PFSK-1 (cell line): ENCODE measurements at regions not wholly inside any gene's neighbourhood (a gene's known extent, or its start where the extent isn't known, plus 50 kb on each side); places are given as distances from the start of the nearest gene placed in this dataset.

Source experiments
- FOXP2 ChIP-seq: optimal IDR thresholded peaks from 2 replicates; pipeline ENCODE3; 2011; ENCODE audit warnings: borderline replicate concordance, control low read depth, inconsistent platforms; ENCODE audit not compliant: insufficient read depth; ENCODE audit errors: extremely low read length, extremely low read depth
- POLR2AphosphoS5 ChIP-seq: IDR thresholded peaks from 2 replicates; pipeline ENCODE4 v1.6.1; 2012; ENCODE audit warnings: low read depth, mild to moderate bottlenecking, control low read depth, low read length, moderate library complexity
- SIN3A ChIP-seq: IDR thresholded peaks from 2 replicates; pipeline ENCODE4 v1.6.1; 2012; ENCODE audit warnings: mild to moderate bottlenecking, low read length, moderate library complexity, borderline replicate concordance; ENCODE audit not compliant: insufficient read depth
- TAF1 ChIP-seq: IDR thresholded peaks from 2 replicates; pipeline ENCODE4 v1.6.1; 2012; ENCODE audit warnings: low read length, control low read depth, borderline replicate concordance; ENCODE audit not compliant: insufficient read depth
- TF ChIP-seq, protein P1 (sequence below), 2 experiments: IDR thresholded peaks; 2 replicates each; pipeline versions ENCODE4 v1.6.1 to v1.8.0; 2011 to 2012; ENCODE audit warnings: low read depth in 2 of 2, low read length in 2 of 2, control low read depth in 1 of 2, inconsistent platforms in 1 of 2, mild to moderate bottlenecking in 1 of 2, moderate library complexity in 1 of 2; ENCODE audit not compliant: insufficient read depth in 1 of 2

DNA sequence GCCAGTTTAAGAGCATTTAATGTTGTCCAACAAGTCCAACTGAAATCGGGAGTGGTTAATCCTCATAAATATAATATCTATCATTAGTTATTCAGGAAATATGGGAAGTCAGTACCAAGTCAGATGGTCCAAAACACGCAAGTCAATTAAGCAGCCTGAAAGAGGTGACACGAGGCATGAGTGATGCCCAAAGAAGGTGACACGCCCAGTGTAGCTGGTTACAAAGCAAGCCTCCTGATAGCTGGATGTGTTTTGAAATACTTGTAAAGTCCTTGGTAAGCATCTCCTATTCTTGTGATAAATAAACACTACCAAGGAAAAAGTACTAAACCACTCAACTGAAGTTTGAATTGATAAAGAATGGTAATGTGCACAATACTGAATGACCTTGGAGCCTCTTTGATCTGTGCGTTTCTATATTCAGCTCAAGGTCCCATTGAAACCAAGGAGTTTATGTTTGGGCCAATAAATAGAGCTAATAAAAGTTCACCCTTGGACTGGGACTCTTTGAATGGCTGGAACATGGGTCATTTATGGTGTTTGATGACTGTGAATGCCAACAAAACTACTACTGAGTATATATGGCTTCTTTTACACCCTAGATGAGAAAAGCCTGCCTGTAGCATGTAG is 93.2 kb upstream of the KLF3 start:
- TF ChIP-seq POLR2AphosphoS5 (no peak), SIN3A (no peak), FOXP2 (no peak), TAF1 (no peak)
- TF ChIP-seq, protein P1, sequence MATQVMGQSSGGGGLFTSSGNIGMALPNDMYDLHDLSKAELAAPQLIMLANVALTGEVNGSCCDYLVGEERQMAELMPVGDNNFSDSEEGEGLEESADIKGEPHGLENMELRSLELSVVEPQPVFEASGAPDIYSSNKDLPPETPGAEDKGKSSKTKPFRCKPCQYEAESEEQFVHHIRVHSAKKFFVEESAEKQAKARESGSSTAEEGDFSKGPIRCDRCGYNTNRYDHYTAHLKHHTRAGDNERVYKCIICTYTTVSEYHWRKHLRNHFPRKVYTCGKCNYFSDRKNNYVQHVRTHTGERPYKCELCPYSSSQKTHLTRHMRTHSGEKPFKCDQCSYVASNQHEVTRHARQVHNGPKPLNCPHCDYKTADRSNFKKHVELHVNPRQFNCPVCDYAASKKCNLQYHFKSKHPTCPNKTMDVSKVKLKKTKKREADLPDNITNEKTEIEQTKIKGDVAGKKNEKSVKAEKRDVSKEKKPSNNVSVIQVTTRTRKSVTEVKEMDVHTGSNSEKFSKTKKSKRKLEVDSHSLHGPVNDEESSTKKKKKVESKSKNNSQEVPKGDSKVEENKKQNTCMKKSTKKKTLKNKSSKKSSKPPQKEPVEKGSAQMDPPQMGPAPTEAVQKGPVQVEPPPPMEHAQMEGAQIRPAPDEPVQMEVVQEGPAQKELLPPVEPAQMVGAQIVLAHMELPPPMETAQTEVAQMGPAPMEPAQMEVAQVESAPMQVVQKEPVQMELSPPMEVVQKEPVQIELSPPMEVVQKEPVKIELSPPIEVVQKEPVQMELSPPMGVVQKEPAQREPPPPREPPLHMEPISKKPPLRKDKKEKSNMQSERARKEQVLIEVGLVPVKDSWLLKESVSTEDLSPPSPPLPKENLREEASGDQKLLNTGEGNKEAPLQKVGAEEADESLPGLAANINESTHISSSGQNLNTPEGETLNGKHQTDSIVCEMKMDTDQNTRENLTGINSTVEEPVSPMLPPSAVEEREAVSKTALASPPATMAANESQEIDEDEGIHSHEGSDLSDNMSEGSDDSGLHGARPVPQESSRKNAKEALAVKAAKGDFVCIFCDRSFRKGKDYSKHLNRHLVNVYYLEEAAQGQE (IDR thresholded peaks at IDR 0.05; ENCODE audit: insufficient read depth in 1 of 2, low read depth in 2 of 2, low read length in 2 of 2) = no peak

DNA sequence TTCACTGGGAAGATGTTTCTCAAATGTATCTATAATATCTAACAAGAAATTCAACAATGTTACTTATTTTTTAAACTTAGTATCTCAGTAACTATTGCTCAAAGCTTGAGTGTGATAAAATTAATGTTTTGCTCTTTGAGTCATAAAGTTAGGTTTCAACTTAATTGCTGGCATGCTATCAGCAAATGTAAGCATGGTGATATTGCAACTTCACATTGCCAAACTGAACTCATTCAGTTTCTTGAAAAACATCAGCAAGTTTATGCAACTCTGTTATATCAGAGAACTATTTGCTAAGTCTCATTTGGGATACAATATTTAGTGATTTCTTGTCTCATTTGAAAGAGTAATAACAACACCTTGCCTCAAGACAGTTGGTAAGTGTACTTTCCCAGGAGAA is 91.2 kb upstream of the KLF3 start:
- TF ChIP-seq FOXP2 = no peak
- TF ChIP-seq POLR2AphosphoS5 = no peak
- no peak for TF ChIP-seq TAF1
- TF ChIP-seq, protein P1 (IDR thresholded peaks at IDR 0.05; ENCODE audit: insufficient read depth in 1 of 2, low read depth in 2 of 2, low read length in 2 of 2) = no peak
- TF ChIP-seq SIN3A = no peak

DNA sequence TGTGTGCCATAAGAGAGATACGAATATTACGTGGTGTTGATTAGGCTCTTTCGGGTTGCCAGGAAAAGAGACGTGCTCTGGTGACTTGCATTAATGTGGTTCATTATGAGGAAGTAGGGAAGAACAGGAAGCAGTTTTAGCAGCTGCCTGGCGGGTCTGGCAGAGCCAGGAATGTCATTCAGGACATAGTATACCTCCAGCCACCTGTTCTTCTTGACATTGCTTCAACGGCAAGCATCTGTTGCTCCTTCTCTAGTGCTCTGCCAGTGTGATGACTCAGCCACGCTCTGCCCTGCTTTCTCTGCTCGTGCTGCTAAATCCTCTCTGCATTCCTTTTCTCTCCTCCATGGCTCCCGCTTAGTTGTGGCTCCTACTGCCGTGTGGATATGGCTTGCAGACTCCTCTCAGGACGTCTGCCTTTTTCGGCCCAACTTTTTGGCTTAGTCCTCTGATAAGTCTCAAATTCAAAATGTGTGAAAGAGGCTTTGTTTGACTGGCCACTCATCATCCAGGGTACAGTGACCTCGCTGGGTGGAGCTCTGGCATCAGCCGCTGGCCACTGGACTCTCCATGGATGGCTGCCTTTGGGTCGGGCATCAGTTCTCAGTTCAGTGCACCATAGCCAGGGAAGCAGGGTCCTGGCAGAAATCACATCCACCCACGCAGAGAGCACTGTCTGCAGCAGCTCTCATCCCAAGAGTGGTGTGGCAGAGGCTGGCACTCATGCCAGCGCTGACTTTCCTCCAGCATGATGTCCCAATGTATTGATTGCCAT is 89.3 kb upstream of the KLF3 start:
- TF ChIP-seq, protein P1 (IDR thresholded peaks at IDR 0.05; ENCODE audit: insufficient read depth in 1 of 2, low read depth in 2 of 2, low read length in 2 of 2) = no peak
- no peak for TF ChIP-seq FOXP2
- TF ChIP-seq POLR2AphosphoS5 = no peak
- TF ChIP-seq TAF1 = no peak
- TF ChIP-seq SIN3A = no peak

DNA sequence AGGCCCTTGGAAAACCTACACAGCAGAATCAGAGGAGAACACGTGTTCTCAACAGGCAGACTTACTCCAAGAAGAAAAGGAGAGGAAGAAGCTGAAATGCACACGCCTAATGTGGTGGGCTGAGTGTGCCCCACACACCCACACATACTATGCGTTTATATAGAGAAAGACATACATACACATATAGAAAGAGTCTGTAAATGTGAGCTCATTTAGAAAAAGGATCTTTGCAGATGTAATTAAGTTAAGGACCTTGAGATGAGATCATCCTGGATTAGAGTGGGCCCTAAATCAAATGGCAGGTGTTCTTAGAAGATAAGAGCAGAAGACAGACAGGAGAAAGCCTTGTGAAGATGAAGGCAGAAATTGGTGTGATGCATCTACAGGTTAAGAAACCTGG is 87.2 kb upstream of the KLF3 start:
- no peak for TF ChIP-seq TAF1
- TF ChIP-seq, protein P1 (IDR thresholded peaks at IDR 0.05; ENCODE audit: insufficient read depth in 1 of 2, low read depth in 2 of 2, low read length in 2 of 2) = no peak
- no peak for TF ChIP-seq POLR2AphosphoS5
- no peak for TF ChIP-seq SIN3A
- TF ChIP-seq FOXP2 = no peak
